ENCODE measurements at regions not wholly inside any gene's neighbourhood (a gene's known extent, or its start where the extent isn't known, plus 50 kb on each side); places are given as distances from the start of the nearest gene placed in this dataset.
"Not testable (repeated sequence)": the region's sequence is repeated elsewhere in the genome, so short reads cannot be mapped to it uniquely, and the experiment has no call there.

DNA sequence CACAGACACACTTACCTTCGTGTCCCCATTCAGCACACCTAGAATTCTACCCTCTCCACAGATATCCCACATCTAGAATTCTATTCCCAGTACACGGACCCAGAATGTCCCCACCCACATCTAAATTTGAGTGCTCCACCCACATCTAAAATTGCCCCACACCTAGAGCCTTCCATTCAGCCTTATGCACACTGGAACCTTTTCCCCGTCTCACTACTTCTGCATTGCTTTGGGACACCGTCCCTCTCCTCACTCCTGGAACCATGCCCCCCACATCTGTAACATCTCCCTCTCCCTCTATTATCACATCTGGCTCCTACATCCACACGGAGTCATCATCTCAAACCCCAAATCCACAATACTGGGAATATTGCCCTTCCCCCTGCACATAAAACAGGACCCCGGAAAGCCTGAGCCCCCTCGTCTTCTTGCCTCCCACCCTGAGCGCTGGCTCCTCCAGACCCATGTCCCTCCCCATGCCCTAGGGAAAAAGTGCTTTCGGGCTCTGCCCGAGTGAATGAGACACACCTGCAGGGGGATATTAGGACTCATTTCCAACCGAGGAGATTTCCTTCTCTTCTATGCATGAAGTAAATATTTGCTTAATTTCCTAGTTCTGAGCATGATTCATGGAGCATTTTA lies 125.8 kb upstream of the UNC5B start:
- H3K27me3 ChIP-seq: no peaks in the 10 kb centered on the region
- no peak for ATAC-seq
- H3K36me3 ChIP-seq (replicated peaks in 1 of 2; ENCODE audit: insufficient read depth in 1 of 2, low read depth in 2 of 2): no peaks in the 10 kb centered on the region
- no peaks in the 10 kb centered on the region for H3K9me3 ChIP-seq
- intact Hi-C loops (cut with DNase I): no loop called here
- no peak overlapping the region for H3K27ac ChIP-seq
- TF ChIP-seq, protein P1, sequence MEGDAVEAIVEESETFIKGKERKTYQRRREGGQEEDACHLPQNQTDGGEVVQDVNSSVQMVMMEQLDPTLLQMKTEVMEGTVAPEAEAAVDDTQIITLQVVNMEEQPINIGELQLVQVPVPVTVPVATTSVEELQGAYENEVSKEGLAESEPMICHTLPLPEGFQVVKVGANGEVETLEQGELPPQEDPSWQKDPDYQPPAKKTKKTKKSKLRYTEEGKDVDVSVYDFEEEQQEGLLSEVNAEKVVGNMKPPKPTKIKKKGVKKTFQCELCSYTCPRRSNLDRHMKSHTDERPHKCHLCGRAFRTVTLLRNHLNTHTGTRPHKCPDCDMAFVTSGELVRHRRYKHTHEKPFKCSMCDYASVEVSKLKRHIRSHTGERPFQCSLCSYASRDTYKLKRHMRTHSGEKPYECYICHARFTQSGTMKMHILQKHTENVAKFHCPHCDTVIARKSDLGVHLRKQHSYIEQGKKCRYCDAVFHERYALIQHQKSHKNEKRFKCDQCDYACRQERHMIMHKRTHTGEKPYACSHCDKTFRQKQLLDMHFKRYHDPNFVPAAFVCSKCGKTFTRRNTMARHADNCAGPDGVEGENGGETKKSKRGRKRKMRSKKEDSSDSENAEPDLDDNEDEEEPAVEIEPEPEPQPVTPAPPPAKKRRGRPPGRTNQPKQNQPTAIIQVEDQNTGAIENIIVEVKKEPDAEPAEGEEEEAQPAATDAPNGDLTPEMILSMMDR (IDR thresholded peaks at IDR 0.05): no peak
- TF ChIP-seq POLR2A (IDR thresholded peaks at IDR 0.05): no peak
- WGBS, 2 donors: 55 to 67% methylated on average over 11 of the region's 11 CpGs
- H3K4me1 ChIP-seq: no peaks in the 10 kb centered on the region
- no peak overlapping the region for H3K4me3 ChIP-seq
- peak in 1 of 4 donors; percentile 2 for DNase-seq

DNA sequence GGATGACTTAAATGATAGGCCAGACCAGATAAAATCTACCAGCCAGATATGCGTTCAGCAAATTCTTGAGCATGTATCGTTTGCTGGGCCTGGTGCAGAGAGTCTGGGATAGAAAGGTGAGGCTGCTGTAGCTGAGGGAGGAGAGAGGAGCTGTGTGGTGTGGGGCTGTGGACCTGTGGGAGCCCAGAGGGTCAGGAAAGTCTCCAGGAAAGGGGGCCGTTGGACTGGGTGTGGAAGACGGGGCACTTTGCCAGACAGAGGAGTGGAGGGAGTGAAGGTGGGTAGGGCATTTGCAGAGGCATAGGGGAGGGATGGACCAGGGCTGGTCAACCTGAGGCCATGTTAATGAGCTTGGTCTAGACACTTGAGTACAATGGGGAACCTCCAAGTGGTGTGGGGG lies 124.7 kb upstream of the UNC5B start:
- WGBS, 2 donors: 68 to 70% methylated on average over 4 of the region's 4 CpGs
- Histone ChIP-seq H3K27ac (no peak overlapping the region), H3K9me3 (no peaks in the 10 kb centered on the region), H3K4me1 (no peaks in the 10 kb centered on the region), H3K4me3 (no peak overlapping the region), H3K36me3 (replicated peaks in 1 of 2; ENCODE audit: insufficient read depth in 1 of 2, low read depth in 2 of 2) (no peaks in the 10 kb centered on the region), H3K27me3 (no peaks in the 10 kb centered on the region)
- ATAC-seq (no peak), DNase-seq (peak in 1 of 4 donors; percentile 2)
- TF ChIP-seq POLR2A (IDR thresholded peaks at IDR 0.05): no peak
- TF ChIP-seq, protein P1 (IDR thresholded peaks at IDR 0.05): no peak
- intact Hi-C loops (cut with DNase I): no loop called here

DNA sequence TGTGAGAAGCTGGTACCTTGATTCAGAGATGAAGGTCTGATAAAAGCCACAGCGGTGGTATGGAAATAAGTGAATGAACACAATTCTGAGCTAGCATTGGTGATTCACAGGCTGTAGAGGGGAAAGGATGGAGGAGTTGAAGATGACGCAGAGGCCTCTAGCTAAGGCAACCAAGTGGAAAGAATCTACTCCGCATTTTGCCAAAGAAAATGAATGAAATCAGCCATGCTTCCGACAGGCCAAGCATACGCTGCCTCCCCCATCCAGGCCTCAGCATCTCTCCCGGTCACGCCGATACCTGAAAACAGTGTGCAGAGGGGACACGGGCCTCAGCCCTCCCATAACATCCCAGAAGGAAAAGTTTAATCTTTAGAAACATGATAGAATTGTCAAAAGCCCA lies 124.3 kb upstream of the UNC5B start:
- ATAC-seq: no peak
- Histone ChIP-seq H3K27me3 (no peaks in the 10 kb centered on the region), H3K36me3 (replicated peaks in 1 of 2; ENCODE audit: insufficient read depth in 1 of 2, low read depth in 2 of 2) (no peaks in the 10 kb centered on the region), H3K4me3 (no peak overlapping the region), H3K27ac (no peak overlapping the region), H3K9me3 (no peaks in the 10 kb centered on the region), H3K4me1 (no peaks in the 10 kb centered on the region)
- TF ChIP-seq, protein P1 (IDR thresholded peaks at IDR 0.05): no peak
- no peak for TF ChIP-seq POLR2A (IDR thresholded peaks at IDR 0.05)
- WGBS, 2 donors: 90 to 93% methylated on average over 9 of the region's 9 CpGs
- intact Hi-C loops (cut with DNase I): no loop called here
- DNase-seq: no peak

DNA sequence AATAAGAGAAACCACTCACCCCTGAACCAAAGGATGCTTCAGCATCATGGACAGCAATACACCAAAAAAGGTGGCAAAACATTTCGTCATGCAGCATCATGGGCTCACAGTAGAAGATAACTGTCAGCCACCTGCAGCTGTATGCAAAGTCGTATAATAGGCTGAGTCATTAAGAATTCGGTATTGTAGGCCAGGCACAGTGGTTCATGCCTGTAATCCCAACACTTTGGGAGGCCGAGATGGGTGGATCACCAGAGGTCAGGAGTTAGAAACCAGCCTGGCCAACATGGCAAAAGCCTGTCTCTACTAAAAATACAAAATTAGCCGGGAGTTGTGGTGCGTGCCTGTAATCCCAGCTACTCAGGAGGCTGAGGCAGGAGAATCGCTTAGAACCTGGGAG lies 123.8 kb upstream of the UNC5B start:
- H3K36me3 ChIP-seq (replicated peaks in 1 of 2; ENCODE audit: insufficient read depth in 1 of 2, low read depth in 2 of 2); H3K27me3 ChIP-seq; H3K4me1 ChIP-seq; ATAC-seq; DNase-seq; H3K4me3 ChIP-seq; intact Hi-C loops (cut with DNase I); H3K9me3 ChIP-seq; H3K27ac ChIP-seq: not testable (repeated sequence)
- 85 to 87% methylated on average over 7 of the region's 7 CpGs for WGBS, 2 donors

DNA sequence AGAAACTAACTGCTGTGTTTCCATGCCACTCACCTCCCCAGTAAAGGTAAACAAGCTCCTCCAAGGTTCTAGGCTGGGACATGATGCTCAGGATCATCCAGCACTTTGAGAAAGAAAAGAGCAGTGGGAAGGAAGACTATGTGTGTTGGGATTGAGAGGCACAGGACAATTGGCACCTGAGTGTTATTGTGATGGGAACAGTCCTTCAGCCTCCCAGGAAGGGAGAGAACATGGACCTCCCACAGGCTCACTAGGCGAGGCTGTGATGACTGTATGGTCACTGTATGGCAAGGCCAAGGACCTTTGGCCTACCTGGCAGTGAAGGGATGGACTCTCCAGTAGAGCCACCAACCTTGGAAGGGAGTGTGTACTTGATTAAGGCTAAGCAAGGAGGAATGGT lies 123.2 kb upstream of the UNC5B start:
- ATAC-seq (no peak), DNase-seq (no peak)
- Histone ChIP-seq H3K27me3 (no peaks in the 10 kb centered on the region), H3K36me3 (replicated peaks in 1 of 2; ENCODE audit: insufficient read depth in 1 of 2, low read depth in 2 of 2) (no peaks in the 10 kb centered on the region), H3K27ac (no peak overlapping the region), H3K4me1 (no peaks in the 10 kb centered on the region), H3K4me3 (no peak overlapping the region), H3K9me3 (no peaks in the 10 kb centered on the region)
- TF ChIP-seq, protein P1 (IDR thresholded peaks at IDR 0.05): no peak
- no peak for TF ChIP-seq POLR2A (IDR thresholded peaks at IDR 0.05)
- WGBS, 2 donors: 81 to 92% methylated on average over 1 of the region's 1 CpG
- intact Hi-C loops (cut with DNase I): no loop called here
